DND-41 (cell line): ENCODE measurements at regions not wholly inside any gene's neighbourhood (a gene's known extent, or its start where the extent isn't known, plus 50 kb on each side); places are given as distances from the start of the nearest gene placed in this dataset.

Experiments used
- EZH2 ChIP-seq: IDR thresholded peaks from 3 replicates; pipeline ENCODE4 v1.6.1; 2012; ENCODE audit warnings: borderline replicate concordance, low read depth, mild to moderate bottlenecking, moderate library complexity, low read length, inconsistent platforms; ENCODE audit not compliant: severe bottlenecking
- TF ChIP-seq, protein P1 (sequence below): IDR thresholded peaks from 2 replicates; pipeline ENCODE4 v1.5.1; 2012; ENCODE audit warnings: borderline replicate concordance, low read length, moderate library complexity, mild to moderate bottlenecking; ENCODE audit not compliant: poor library complexity, severe bottlenecking; ENCODE audit errors: extremely low read depth

DNA sequence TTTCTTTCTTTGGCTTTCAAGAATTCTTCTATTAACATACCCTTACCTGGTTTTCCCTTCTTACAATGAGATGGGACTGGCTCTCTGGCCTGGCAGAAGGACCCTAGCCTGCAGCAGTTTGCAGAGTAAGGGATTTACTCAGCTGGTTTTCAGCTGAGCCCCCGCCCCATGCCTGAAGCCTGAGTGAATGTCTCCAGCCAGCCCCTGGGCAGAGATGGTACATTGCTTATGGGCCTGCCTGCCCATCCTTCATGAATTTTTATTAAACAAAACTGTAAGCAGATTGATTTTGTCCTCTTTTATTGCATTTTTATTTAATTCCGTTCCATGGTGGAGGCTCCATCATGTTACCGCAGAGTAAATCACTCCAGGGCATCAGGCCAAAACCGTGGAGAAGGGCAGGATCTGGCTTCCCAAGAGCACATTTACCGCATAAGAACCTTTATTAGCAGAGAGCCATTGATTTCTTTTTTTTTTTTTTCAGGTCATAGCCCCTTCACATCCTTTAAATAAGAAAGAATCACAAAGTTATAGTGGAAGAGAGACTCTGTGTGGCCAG, 316.2 kb downstream of the DHX35 start:
- TF ChIP-seq, protein P1, sequence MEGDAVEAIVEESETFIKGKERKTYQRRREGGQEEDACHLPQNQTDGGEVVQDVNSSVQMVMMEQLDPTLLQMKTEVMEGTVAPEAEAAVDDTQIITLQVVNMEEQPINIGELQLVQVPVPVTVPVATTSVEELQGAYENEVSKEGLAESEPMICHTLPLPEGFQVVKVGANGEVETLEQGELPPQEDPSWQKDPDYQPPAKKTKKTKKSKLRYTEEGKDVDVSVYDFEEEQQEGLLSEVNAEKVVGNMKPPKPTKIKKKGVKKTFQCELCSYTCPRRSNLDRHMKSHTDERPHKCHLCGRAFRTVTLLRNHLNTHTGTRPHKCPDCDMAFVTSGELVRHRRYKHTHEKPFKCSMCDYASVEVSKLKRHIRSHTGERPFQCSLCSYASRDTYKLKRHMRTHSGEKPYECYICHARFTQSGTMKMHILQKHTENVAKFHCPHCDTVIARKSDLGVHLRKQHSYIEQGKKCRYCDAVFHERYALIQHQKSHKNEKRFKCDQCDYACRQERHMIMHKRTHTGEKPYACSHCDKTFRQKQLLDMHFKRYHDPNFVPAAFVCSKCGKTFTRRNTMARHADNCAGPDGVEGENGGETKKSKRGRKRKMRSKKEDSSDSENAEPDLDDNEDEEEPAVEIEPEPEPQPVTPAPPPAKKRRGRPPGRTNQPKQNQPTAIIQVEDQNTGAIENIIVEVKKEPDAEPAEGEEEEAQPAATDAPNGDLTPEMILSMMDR = no peak
- TF ChIP-seq EZH2 = no peak
